A673 (cell line): ENCODE measurements at regions not wholly inside any gene's neighbourhood (a gene's known extent, or its start where the extent isn't known, plus 50 kb on each side); places are given as distances from the start of the nearest gene placed in this dataset.

Experiments used
- BruUV-seq: library from RNA; stranded (reverse); fragments of 400-500 nt; replicated peaks from 2 replicates; lab custom pipeline; 2021; lab: Mats Ljungman, UMichigan
- CTCF ChIA-PET: fragments of 300-600 bp; sonication (Branson Sonifier 250); formaldehyde crosslinking; loops from one replicate; lab custom pipeline; 2022; ENCODE audit warnings: antibody characterized with exemption; lab: Charles Lee
- POLR2A ChIA-PET: fragments of 300-600 bp; sonication (Branson Sonifier 250); formaldehyde crosslinking; loops from one replicate; lab custom pipeline; 2022; ENCODE audit warnings: antibody characterized with exemption; ENCODE audit not compliant: low non-redundant PET; lab: Charles Lee
- DNase-seq: peaks from one replicate; pipeline ENCODE4 v3.0.0-alpha.2; 2015; ENCODE audit warnings: low spot score
- H3K27ac ChIP-seq: fragments of 200-600 bp; sonication (generic); 2 replicates; pipeline ENCODE4 v1.5.1; 2016; ENCODE audit warnings: mixed run types, low read depth, mild to moderate bottlenecking, mixed read lengths, antibody characterized with exemption, low read length; ENCODE audit not compliant: poor library complexity, severe bottlenecking
- H3K27me3 ChIP-seq: fragments of 200-600 bp; sonication (generic); replicated peaks from 2 replicates; pipeline ENCODE4 v1.6.1; 2017; ENCODE audit warnings: mixed run types, low read depth, mild to moderate bottlenecking, mixed read lengths, antibody characterized with exemption, low read length; ENCODE audit not compliant: insufficient read depth, poor library complexity
- H3K36me3 ChIP-seq: fragments of 200-600 bp; sonication (generic); 2 replicates; pipeline ENCODE4 v1.6.1; 2016; ENCODE audit warnings: mixed run types, mild to moderate bottlenecking, mixed read lengths, antibody characterized with exemption, low read length; ENCODE audit not compliant: insufficient read depth, poor library complexity, severe bottlenecking
- H3K4me1 ChIP-seq: fragments of 200-600 bp; sonication (generic); 2 replicates; pipeline ENCODE4 v1.6.1; 2017; ENCODE audit warnings: mixed run types, mild to moderate bottlenecking, mixed read lengths, antibody characterized with exemption, low read length; ENCODE audit not compliant: insufficient read depth, poor library complexity, severe bottlenecking
- H3K4me3 ChIP-seq: fragments of 200-600 bp; sonication (generic); 2 replicates; pipeline ENCODE4 v1.5.1; 2016; ENCODE audit warnings: low read depth, mixed run types, mild to moderate bottlenecking, mixed read lengths, low read length; ENCODE audit not compliant: poor library complexity, severe bottlenecking
- H3K9me3 ChIP-seq: fragments of 200-600 bp; sonication (generic); 2 replicates; pipeline ENCODE4 v1.6.1; 2016; ENCODE audit warnings: mixed run types, low read depth, mild to moderate bottlenecking, mixed read lengths, antibody characterized with exemption, low read length; ENCODE audit not compliant: poor library complexity, severe bottlenecking
- EZH2 ChIP-seq: fragments of 200-600 bp; sonication (generic); IDR thresholded peaks from 2 replicates; pipeline ENCODE4 v1.6.1; 2017; ENCODE audit warnings: borderline replicate concordance, low read depth, mild to moderate bottlenecking, mixed read lengths, antibody characterized with exemption, low read length; ENCODE audit not compliant: poor library complexity, severe bottlenecking
- intact Hi-C: fragments of 100-400 bp; cut with micrococcal nuclease; formaldehyde crosslinking; loops from one replicate; pipeline ENCODE4 v1.10.0; 2022; ENCODE audit not compliant: unreplicated experiment
- TF ChIP-seq, protein P1 (sequence below): fragments of 300-800, 200-600 bp; sonication (generic); conservative IDR thresholded peaks from 2 replicates; pipeline ENCODE4 v1.5.1; 2017; ENCODE audit warnings: low read depth, mild to moderate bottlenecking, antibody characterized with exemption, low read length, moderate library complexity, mixed read lengths

DNA sequence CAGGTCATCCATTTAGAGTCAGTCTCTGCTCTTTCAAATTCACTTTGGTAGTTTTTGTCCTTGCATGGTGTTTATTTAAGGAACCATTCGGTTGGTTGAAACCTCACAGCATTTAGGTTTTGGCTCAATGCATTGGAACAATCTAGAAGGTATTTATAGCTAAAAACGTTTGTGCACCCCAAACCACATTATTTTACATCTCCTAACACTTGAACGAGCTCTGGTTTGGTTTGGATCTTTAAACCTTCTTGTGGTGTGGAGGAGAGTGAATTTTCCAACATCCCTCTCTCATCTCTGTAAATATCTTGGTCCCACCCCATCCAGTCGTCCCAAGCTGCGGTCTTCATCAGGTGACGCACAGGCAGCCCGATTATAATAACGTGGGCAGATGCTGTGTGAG is 287.9 kb downstream of the LPIN1 start:
- no peak for DNase-seq
- Histone ChIP-seq H3K36me3 (no peaks in the 10 kb centered on the region), H3K9me3 (no peaks in the 10 kb centered on the region), H3K4me3 (no peak overlapping the region), H3K27me3 (no peaks in the 10 kb centered on the region), H3K27ac (no peak overlapping the region), H3K4me1 (no peaks in the 10 kb centered on the region)
- POLR2A ChIA-PET = no interaction called here
- CTCF ChIA-PET = no interaction called here
- TF ChIP-seq, protein P1, sequence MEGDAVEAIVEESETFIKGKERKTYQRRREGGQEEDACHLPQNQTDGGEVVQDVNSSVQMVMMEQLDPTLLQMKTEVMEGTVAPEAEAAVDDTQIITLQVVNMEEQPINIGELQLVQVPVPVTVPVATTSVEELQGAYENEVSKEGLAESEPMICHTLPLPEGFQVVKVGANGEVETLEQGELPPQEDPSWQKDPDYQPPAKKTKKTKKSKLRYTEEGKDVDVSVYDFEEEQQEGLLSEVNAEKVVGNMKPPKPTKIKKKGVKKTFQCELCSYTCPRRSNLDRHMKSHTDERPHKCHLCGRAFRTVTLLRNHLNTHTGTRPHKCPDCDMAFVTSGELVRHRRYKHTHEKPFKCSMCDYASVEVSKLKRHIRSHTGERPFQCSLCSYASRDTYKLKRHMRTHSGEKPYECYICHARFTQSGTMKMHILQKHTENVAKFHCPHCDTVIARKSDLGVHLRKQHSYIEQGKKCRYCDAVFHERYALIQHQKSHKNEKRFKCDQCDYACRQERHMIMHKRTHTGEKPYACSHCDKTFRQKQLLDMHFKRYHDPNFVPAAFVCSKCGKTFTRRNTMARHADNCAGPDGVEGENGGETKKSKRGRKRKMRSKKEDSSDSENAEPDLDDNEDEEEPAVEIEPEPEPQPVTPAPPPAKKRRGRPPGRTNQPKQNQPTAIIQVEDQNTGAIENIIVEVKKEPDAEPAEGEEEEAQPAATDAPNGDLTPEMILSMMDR = no peak
- TF ChIP-seq EZH2 = no peak
- intact Hi-C loops = no loop called here
- BruUV-seq = no TSS peak

DNA sequence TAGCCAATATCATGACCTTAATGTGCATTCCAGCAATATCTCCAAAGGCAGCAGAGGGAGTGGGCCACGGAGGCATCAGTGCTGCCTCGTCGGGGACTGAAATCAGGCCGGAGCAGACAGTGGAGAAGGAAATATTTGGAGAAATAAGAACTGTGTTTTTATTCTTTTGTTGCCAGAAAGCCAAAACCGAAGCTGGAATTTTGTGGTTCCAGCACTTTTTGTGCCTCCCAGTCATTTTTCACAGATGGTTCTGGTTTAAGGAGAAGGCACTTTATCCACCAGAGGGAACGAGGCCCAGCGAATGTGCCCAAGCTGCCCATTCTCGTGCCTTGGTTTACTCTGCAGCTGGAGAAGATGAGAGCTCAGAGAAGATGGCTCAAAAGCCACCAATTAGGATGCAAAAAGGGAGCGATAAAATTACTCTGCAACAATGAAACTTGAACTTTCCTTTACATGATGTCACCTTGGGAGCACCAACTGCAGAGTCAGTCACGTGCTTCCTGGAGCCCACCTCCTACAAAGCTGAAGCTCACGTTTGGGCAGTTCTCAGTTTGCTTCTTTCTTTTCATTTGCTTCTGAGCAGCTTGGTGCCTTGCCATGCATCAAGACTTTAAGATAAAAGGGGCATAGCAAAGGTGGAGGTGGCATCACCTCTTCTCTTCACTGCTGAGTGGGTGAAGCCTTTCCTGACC is 288.7 kb downstream of the LPIN1 start:
- no peaks in the 10 kb centered on the region for H3K4me1 ChIP-seq
- no peaks in the 10 kb centered on the region for H3K36me3 ChIP-seq
- CTCF ChIA-PET = no interaction called here
- no peaks in the 10 kb centered on the region for H3K27me3 ChIP-seq
- no peak overlapping the region for H3K27ac ChIP-seq
- no peak for DNase-seq
- POLR2A ChIA-PET = no interaction called here
- no TSS peak for BruUV-seq
- H3K4me3 ChIP-seq = no peak overlapping the region
- intact Hi-C loops = no loop called here
- TF ChIP-seq, protein P1 = no peak
- no peak for TF ChIP-seq EZH2
- no peaks in the 10 kb centered on the region for H3K9me3 ChIP-seq

DNA sequence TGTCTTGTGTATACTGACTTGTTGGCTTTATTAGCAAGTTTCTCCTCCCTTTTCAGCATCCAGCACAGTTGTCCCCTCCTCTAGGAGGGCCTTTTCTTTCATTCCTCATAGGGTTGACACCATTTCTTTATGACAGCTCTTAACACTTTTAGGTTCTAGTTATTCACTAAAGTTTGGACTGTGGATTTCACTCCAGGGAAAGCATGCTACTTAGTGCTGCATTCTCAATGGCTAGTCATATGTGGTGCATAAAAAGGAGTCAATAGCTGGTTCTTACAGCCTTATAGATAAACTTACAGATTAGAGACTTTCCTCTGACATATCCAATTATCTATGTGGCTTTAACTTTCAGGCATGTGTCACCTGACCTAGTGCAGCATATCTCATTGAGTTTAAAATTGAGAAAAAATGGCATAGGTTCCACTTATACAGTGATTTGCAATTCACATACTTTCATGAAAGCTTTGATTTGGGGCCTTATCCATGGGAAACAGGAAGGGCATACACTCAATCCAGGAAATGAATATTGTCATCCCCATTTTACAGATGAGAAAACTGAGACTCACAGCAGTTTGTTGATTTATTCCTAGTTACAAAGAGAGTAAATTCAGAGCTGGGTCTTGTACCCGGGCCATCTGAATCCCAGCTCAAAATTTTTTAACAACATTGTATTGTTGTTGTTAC is 289.7 kb downstream of the LPIN1 start:
- DNase-seq = no peak
- H3K36me3 ChIP-seq = no peaks in the 10 kb centered on the region
- POLR2A ChIA-PET = no interaction called here
- no peak overlapping the region for H3K27ac ChIP-seq
- no peaks in the 10 kb centered on the region for H3K4me1 ChIP-seq
- BruUV-seq = no TSS peak
- CTCF ChIA-PET = no interaction called here
- H3K4me3 ChIP-seq = no peak overlapping the region
- H3K9me3 ChIP-seq = no peaks in the 10 kb centered on the region
- TF ChIP-seq EZH2 = no peak
- intact Hi-C loops = no loop called here
- H3K27me3 ChIP-seq = no peaks in the 10 kb centered on the region

DNA sequence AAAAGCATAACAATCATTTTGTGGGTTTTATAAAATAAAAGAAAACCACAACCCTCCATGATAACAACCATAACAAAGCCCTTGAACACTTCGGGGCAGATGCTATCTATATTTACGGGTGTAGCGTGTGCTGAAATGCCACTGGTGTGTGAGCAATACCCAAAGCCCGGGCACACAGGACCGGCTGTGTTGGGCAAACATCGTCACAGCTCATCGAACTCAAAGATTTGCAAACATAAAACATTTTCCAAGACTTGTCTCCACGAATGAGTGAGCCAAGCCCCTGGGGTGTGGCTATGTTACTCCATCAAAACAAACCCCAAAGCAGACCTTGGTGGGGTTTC is 290.2 kb downstream of the LPIN1 start:
- Histone ChIP-seq H3K9me3 (no peaks in the 10 kb centered on the region), H3K4me1 (no peaks in the 10 kb centered on the region), H3K4me3 (no peak overlapping the region), H3K36me3 (no peaks in the 10 kb centered on the region), H3K27ac (no peak overlapping the region), H3K27me3 (no peaks in the 10 kb centered on the region)
- ChIA-PET CTCF (no interaction called here), POLR2A (no interaction called here)
- DNase-seq = no peak
- BruUV-seq = no TSS peak
- intact Hi-C loops = no loop called here
- TF ChIP-seq, protein P1 = no peak
- TF ChIP-seq EZH2 = no peak
